ENCODE measurements at regions not wholly inside any gene's neighbourhood (a gene's known extent, or its start where the extent isn't known, plus 50 kb on each side); places are given as distances from the start of the nearest gene placed in this dataset.
A peak's percentile ranks its signal among the peaks of the same experiment; 100 is the strongest.

- TF ChIP-seq ARID4B (CRISPR knock-in tag; IDR thresholded peaks at IDR 0.05): no peak
- peak; percentile 17; the same call in 1 of the 2 replicates for TF ChIP-seq CBFA2T2 (conservative IDR thresholded peaks at IDR 0.05)
- peak; percentile 45 for TF ChIP-seq ZNF316 (IDR thresholded peaks at IDR 0.05)
- no peak for TF ChIP-seq PTTG1 (tag; IDR thresholded peaks at IDR 0.05; ENCODE audit: low read depth)
- TF ChIP-seq BACH1 (tag; IDR thresholded peaks at IDR 0.05): 0 out of 2 replicates have a peak, but pooled peaks have one; percentile 50
- peak; percentile 9 for TF ChIP-seq MEIS2 (IDR thresholded peaks at IDR 0.05; ENCODE audit: partially characterized antibody)
- TF ChIP-seq ATF1 (CRISPR knock-in tag; IDR thresholded peaks at IDR 0.05): no peak
- TF ChIP-seq ATF1 (tag; IDR thresholded peaks at IDR 0.05): 0 out of 2 replicates have a peak, but pooled peaks have one; percentile 22
- peak; percentile 41 for TF ChIP-seq NFYB (IDR thresholded peaks at IDR 0.05; ENCODE audit: extremely low read depth, insufficient read length)
- TF ChIP-seq ZBTB43 (CRISPR knock-in tag; IDR thresholded peaks at IDR 0.05): no peak
- peak; percentile 30 for TF ChIP-seq C11orf30 (IDR thresholded peaks at IDR 0.05; ENCODE audit: low read depth)
- TF ChIP-seq ZBTB12 (CRISPR knock-in tag; IDR thresholded peaks at IDR 0.05): no peak
Measured at GRCh38 chrX:125757794-125758564, 408.1 kb downstream of the DCAF12L2 start (continued).
